ENCODE measurements at regions not wholly inside any gene's neighbourhood (a gene's known extent, or its start where the extent isn't known, plus 50 kb on each side); places are given as distances from the start of the nearest gene placed in this dataset.

- peaks cover 3% of the 10 kb centered on the region; the same call in 1 of the 2 replicates for H3K9me3 ChIP-seq (ENCODE audit: control insufficient read depth, insufficient read depth, low read depth, low read length)
- no TSS peak for BruUV-seq (replicated peaks)
- DNase-seq (ENCODE audit: low read depth, low spot score) (no peak), ATAC-seq (no peak)
- no peak overlapping the region for H3K27ac ChIP-seq (ENCODE audit: low read length)
- no peak for TF ChIP-seq SIN3A (IDR thresholded peaks at IDR 0.05; ENCODE audit: borderline replicate concordance, insufficient read depth, low read depth, low read length)
- no peaks in the 10 kb centered on the region for H3K4me1 ChIP-seq (ENCODE audit: control insufficient read depth, insufficient read depth, low read length)
- H3K36me3 ChIP-seq (ENCODE audit: control insufficient read depth, insufficient read depth, low read length) = no peaks in the 10 kb centered on the region
- no peak overlapping the region for H3K4me3 ChIP-seq (ENCODE audit: low read depth in 2 of 2, low read length in 2 of 2)
- intact Hi-C loops (cut with micrococcal nuclease; ENCODE audit: unreplicated experiment) = no loop called here
- CTCF ChIA-PET = no interaction called here
- no peaks in the 10 kb centered on the region for H3K27me3 ChIP-seq (ENCODE audit: control insufficient read depth, insufficient read depth, low read length)
- POLR2A ChIA-PET = no interaction called here
- in situ Hi-C loops (cut with HindIII; ENCODE audit: low pct_unique_long_range_greater_than_20kb, low sequenced_read_pairs) = no loop called here
Measured at GRCh38 chr5:145629047-145629446, 206.1 kb downstream of the PRELID2 start.

- POLR2A ChIA-PET = no interaction called here
Measured at GRCh38 chr5:145628525-145628924, 206.6 kb downstream of the PRELID2 start.

More at GRCh38 chr5:145628525-145628924, 206.6 kb downstream of the PRELID2 start:
- no TSS peak for BruUV-seq (replicated peaks)
- Histone ChIP-seq H3K36me3 (ENCODE audit: control insufficient read depth, insufficient read depth, low read length) (no peaks in the 10 kb centered on the region), H3K27ac (ENCODE audit: low read length) (no peak overlapping the region), H3K4me3 (ENCODE audit: low read depth in 2 of 2, low read length in 2 of 2) (no peak overlapping the region), H3K9me3 (ENCODE audit: control insufficient read depth, insufficient read depth, low read depth, low read length) (peaks cover 6% of the 10 kb centered on the region; the same call in 1 of the 2 replicates), H3K4me1 (ENCODE audit: control insufficient read depth, insufficient read depth, low read length) (no peaks in the 10 kb centered on the region), H3K27me3 (ENCODE audit: control insufficient read depth, insufficient read depth, low read length) (no peaks in the 10 kb centered on the region)
- intact Hi-C loops (cut with micrococcal nuclease; ENCODE audit: unreplicated experiment) = no loop called here
- ATAC-seq (no peak), DNase-seq (ENCODE audit: low read depth, low spot score) (no peak)
- TF ChIP-seq REST (IDR thresholded peaks at IDR 0.05; ENCODE audit: insufficient read depth in 1 of 2, low read depth in 2 of 2, low read length in 1 of 2) (no peak), TCF7L2 (IDR thresholded peaks at IDR 0.05; ENCODE audit: low read depth, low read length) (no peak), POLR2AphosphoS5 (IDR thresholded peaks at IDR 0.05; ENCODE audit: low read depth, low read length) (no peak), CTCF (IDR thresholded peaks at IDR 0.05) (no peak), SIN3A (IDR thresholded peaks at IDR 0.05; ENCODE audit: borderline replicate concordance, insufficient read depth, low read depth, low read length) (no peak)
- CTCF ChIA-PET = no interaction called here
- in situ Hi-C loops (cut with HindIII; ENCODE audit: low pct_unique_long_range_greater_than_20kb, low sequenced_read_pairs) = no loop called here
